NCI-H1048 (cell line): ENCODE measurements at regions not wholly inside any gene's neighbourhood (a gene's known extent, or its start where the extent isn't known, plus 50 kb on each side); places are given as distances from the start of the nearest gene placed in this dataset.
"Not testable (repeated sequence)": the region's sequence is repeated elsewhere in the genome, so short reads cannot be mapped to it uniquely, and the experiment has no call there.

ENCODE experiments used
- DNase-seq: peaks from one replicate; lab custom pipeline; 2025; lab: John Stamatoyannopoulos, UW

GRCh38 chr6:125354649-125355048 is 52.9 kb upstream of the HDDC2 start:
- DNase-seq, result no peak

- no peak for DNase-seq
These were observed 55.1 kb upstream of the HDDC2 start for GRCh38 chr6:125356884-125357283.

GRCh38 chr6:125357515-125358256 is 55.9 kb upstream of the HDDC2 start:
- DNase-seq, result no peak

GRCh38 chr6:125358898-125359297 is 57.1 kb upstream of the HDDC2 start:
- no peak for DNase-seq

- DNase-seq, result no peak
These were observed 60.1 kb upstream of the HDDC2 start for GRCh38 chr6:125361868-125362267.

GRCh38 chr6:125363039-125363823 is 61.5 kb upstream of the HDDC2 start:
- DNase-seq, result no peak

- no peak for DNase-seq
These were observed 62.0 kb upstream of the HDDC2 start for GRCh38 chr6:125363824-125364165.

GRCh38 chr6:125365230-125365629 is 63.5 kb upstream of the HDDC2 start:
- no peak for DNase-seq

- no peak for DNase-seq
These were observed 65.4 kb upstream of the HDDC2 start for GRCh38 chr6:125367036-125367782.

GRCh38 chr6:125370343-125370742 is 68.6 kb upstream of the HDDC2 start:
- DNase-seq, result no peak

GRCh38 chr6:125375013-125375412 is 73.2 kb upstream of the HDDC2 start:
- DNase-seq, result no peak

GRCh38 chr6:125375821-125376220 is 74.1 kb upstream of the HDDC2 start:
- DNase-seq, result no peak

GRCh38 chr6:125377621-125378020 is 75.9 kb upstream of the HDDC2 start:
- DNase-seq, result no peak

- no peak for DNase-seq
These were observed 77.4 kb upstream of the HDDC2 start for GRCh38 chr6:125379174-125379573.

GRCh38 chr6:125380474-125380873 is 78.7 kb upstream of the HDDC2 start:
- no peak for DNase-seq

- DNase-seq, result not testable (repeated sequence)
These were observed 84.6 kb upstream of the HDDC2 start for GRCh38 chr6:125386337-125386736.

GRCh38 chr6:125392682-125393081 is 90.9 kb upstream of the HDDC2 start:
- DNase-seq, result no peak

GRCh38 chr6:125393449-125393858 is 91.7 kb upstream of the HDDC2 start:
- no peak for DNase-seq

GRCh38 chr6:125406741-125407140 is 105.0 kb upstream of the HDDC2 start:
- no peak for DNase-seq

- DNase-seq, result no peak
These were observed 112.7 kb upstream of the HDDC2 start for GRCh38 chr6:125414507-125414906.

GRCh38 chr6:125415913-125416312 is 114.1 kb upstream of the HDDC2 start:
- no peak for DNase-seq

- DNase-seq, result no peak
These were observed 120.1 kb upstream of the HDDC2 start for GRCh38 chr6:125421836-125422235.

- DNase-seq, result no peak
These were observed 121.3 kb upstream of the HDDC2 start for GRCh38 chr6:125423047-125423446.
